Fibroblast of lung (primary cell): ENCODE measurements at regions not wholly inside any gene's neighbourhood (a gene's known extent, or its start where the extent isn't known, plus 50 kb on each side); places are given as distances from the start of the nearest gene placed in this dataset.

Source experiments
- DNase-seq, 2 donors: peaks; one replicate each; pipeline versions ENCODE4 v3.0.0 to v3.0.0-alpha.2; 2010; ENCODE audit warnings: low read depth in 2 of 2
- H2AFZ ChIP-seq: 2 replicates; pipeline ENCODE4 v1.5.1; 2012; ENCODE audit warnings: low read length, control low read depth, inconsistent platforms
- H3K27ac ChIP-seq: 2 replicates; pipeline ENCODE4 v1.5.1; 2011; ENCODE audit warnings: low read length, control low read depth; ENCODE audit not compliant: insufficient read depth
- H3K27me3 ChIP-seq: 2 replicates; pipeline ENCODE4 v1.5.1; 2011; ENCODE audit warnings: mild to moderate bottlenecking, low read length; ENCODE audit not compliant: control insufficient read depth, insufficient read depth
- H3K36me3 ChIP-seq: 2 replicates; pipeline ENCODE4 v1.5.1; 2011; ENCODE audit warnings: low read length; ENCODE audit not compliant: control insufficient read depth, insufficient read depth
- H3K4me1 ChIP-seq: 2 replicates; pipeline ENCODE4 v1.5.1; 2011; ENCODE audit warnings: low read length; ENCODE audit not compliant: control insufficient read depth, insufficient read depth; ENCODE audit errors: extremely low read depth
- H3K4me2 ChIP-seq: 2 replicates; pipeline ENCODE4 v1.5.1; 2011; ENCODE audit warnings: low read length, control low read depth; ENCODE audit not compliant: insufficient read depth; ENCODE audit errors: extremely low read depth
- H3K4me3 ChIP-seq, 4 experiments: fragments of 200-600 bp in 1 of 4; sonication (generic) in 1 of 4; replicated peaks in 1 of 4; 2 replicates each; pipeline ENCODE4 v1.5.1; 2011 to 2016; ENCODE audit warnings: low read length in 4 of 4, low read depth in 3 of 4, mild to moderate bottlenecking in 3 of 4, control low read depth in 2 of 4, inconsistent platforms in 1 of 4, mixed read lengths in 1 of 4; ENCODE audit not compliant: insufficient read depth in 1 of 4; ENCODE audit errors: control extremely low read depth in 1 of 4
- H3K79me2 ChIP-seq: 2 replicates; pipeline ENCODE4 v1.5.1; 2012; ENCODE audit warnings: mild to moderate bottlenecking, low read length, inconsistent platforms; ENCODE audit not compliant: control insufficient read depth, insufficient read depth
- H3K9ac ChIP-seq: 2 replicates; pipeline ENCODE4 v1.5.1; 2011; ENCODE audit warnings: mild to moderate bottlenecking, low read length, control low read depth; ENCODE audit not compliant: insufficient read depth
- H3K9me3 ChIP-seq: 2 replicates; pipeline ENCODE4 v1.5.1; 2012; ENCODE audit warnings: low read depth, low read length; ENCODE audit not compliant: control insufficient read depth, insufficient read depth
- H4K20me1 ChIP-seq: 2 replicates; pipeline ENCODE4 v1.5.1; 2011; ENCODE audit warnings: low read length; ENCODE audit not compliant: control insufficient read depth, insufficient read depth; ENCODE audit errors: extremely low read depth
- EZH2 ChIP-seq: IDR thresholded peaks from 2 replicates; pipeline ENCODE4 v1.5.1; 2012; ENCODE audit warnings: low read length, control low read depth, mild to moderate bottlenecking; ENCODE audit errors: missing control alignments
- TF ChIP-seq, protein P1 (sequence below), 2 donors: IDR thresholded peaks in 1 of 2; conservative IDR thresholded peaks in 1 of 2; 1 replicate in 1 of 2; 2 replicates in 1 of 2; pipeline ENCODE4 v1.5.1; 2011 to 2012; ENCODE audit warnings: low read length in 2 of 2, control low read depth in 1 of 2, inconsistent platforms in 1 of 2, low read depth in 1 of 2, mild to moderate bottlenecking in 1 of 2

DNA sequence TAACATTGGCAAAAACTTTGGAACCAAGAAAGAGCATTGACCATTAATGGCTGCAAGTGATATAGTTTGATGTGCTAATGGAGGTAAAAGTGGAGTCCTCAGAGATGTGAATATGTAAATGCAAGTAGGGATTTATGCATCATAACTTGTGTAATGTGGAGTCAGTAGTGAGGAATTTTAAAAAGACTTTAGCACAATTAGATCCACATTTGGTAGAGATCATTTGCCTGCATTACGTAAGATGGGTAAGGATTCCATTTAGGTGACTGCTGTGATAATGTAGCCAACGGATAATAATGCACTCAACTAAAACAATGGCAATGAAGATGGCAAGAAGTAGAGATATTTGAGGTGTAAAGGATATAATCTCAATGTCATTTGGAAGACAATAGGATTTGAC is 1128.4 kb downstream of the ADGRL3 start:
- H3K9me3 ChIP-seq: no peaks in the 10 kb centered on the region
- no peak overlapping the region for H3K9ac ChIP-seq
- H3K27ac ChIP-seq: no peak overlapping the region
- H3K4me3 ChIP-seq: no peak overlapping the region
- H3K4me2 ChIP-seq: no peak overlapping the region
- no peaks in the 10 kb centered on the region for H3K4me1 ChIP-seq
- no peak overlapping the region for H2AFZ ChIP-seq
- H3K36me3 ChIP-seq: no peaks in the 10 kb centered on the region
- TF ChIP-seq, protein P1, sequence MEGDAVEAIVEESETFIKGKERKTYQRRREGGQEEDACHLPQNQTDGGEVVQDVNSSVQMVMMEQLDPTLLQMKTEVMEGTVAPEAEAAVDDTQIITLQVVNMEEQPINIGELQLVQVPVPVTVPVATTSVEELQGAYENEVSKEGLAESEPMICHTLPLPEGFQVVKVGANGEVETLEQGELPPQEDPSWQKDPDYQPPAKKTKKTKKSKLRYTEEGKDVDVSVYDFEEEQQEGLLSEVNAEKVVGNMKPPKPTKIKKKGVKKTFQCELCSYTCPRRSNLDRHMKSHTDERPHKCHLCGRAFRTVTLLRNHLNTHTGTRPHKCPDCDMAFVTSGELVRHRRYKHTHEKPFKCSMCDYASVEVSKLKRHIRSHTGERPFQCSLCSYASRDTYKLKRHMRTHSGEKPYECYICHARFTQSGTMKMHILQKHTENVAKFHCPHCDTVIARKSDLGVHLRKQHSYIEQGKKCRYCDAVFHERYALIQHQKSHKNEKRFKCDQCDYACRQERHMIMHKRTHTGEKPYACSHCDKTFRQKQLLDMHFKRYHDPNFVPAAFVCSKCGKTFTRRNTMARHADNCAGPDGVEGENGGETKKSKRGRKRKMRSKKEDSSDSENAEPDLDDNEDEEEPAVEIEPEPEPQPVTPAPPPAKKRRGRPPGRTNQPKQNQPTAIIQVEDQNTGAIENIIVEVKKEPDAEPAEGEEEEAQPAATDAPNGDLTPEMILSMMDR (conservative IDR thresholded peaks at IDR 0.05 in 1 of 2, IDR thresholded peaks at IDR 0.05 in 1 of 2; ENCODE audit: low read depth in 1 of 2, low read length in 2 of 2): no peak
- no peak for TF ChIP-seq EZH2
- H3K27me3 ChIP-seq: no peaks in the 10 kb centered on the region
- DNase-seq: no peak
- no peaks in the 10 kb centered on the region for H3K79me2 ChIP-seq
- H4K20me1 ChIP-seq: no peaks in the 10 kb centered on the region

DNA sequence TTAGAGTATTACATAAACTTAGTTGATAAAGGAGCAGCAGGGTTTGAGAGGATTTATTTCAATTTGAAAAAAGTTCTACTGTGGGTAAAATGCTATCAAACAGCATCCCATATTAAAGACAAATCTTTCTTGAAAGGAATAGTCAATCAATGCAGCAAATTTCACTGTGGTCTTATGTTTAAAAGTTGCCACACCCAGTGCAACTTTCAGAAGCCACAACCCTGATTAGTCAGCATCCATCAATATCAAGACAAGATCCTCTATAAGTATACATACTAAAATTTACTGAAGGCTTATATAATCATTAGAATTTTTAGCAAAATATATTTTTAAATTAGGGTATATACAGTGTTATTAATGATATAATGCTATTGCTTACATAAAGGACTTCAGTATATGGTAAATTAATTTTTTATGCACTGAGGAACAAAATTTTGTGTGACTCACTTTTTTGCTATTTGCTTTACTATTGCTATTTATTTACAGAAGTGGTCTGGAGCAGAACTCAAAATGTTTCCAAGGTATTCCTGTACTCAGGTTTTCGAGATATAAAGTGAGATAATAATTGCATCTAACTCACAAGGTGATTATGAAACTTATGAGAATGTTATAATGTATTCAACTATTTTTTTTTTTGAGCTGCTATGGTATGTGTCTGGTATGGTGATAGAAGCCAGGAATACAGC is 1127.6 kb downstream of the ADGRL3 start:
- Histone ChIP-seq H3K4me3 (no peak overlapping the region), H3K79me2 (no peaks in the 10 kb centered on the region)
- no peak for TF ChIP-seq EZH2
- TF ChIP-seq, protein P1 (conservative IDR thresholded peaks at IDR 0.05 in 1 of 2, IDR thresholded peaks at IDR 0.05 in 1 of 2; ENCODE audit: low read depth in 1 of 2, low read length in 2 of 2): no peak

DNA sequence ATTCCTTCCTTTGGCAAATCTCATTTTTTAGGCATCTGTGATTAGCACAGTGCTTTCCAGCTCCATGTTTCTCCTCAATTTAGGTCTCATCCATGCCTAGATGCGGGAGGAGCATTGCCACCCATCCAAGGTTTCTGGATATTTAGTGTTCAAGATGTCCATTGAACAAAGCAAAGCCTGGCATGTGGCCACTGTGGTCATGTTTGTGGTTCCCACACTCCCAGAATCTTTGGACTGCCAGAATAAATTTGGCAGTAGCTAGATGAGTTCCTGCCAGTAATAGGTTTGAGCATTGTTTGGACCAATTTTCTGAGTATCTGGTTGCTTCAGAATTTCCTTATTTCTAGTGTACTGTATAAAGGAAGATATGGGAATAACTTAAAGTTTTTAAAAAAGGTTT is 1124.1 kb downstream of the ADGRL3 start:
- Histone ChIP-seq H2AFZ (no peak overlapping the region), H4K20me1 (no peaks in the 10 kb centered on the region), H3K4me3 (no peak overlapping the region), H3K36me3 (no peaks in the 10 kb centered on the region), H3K9ac (no peak overlapping the region), H3K79me2 (no peaks in the 10 kb centered on the region), H3K4me2 (no peak overlapping the region), H3K9me3 (no peaks in the 10 kb centered on the region), H3K4me1 (no peaks in the 10 kb centered on the region), H3K27me3 (no peaks in the 10 kb centered on the region), H3K27ac (no peak overlapping the region)
- TF ChIP-seq EZH2: no peak
- TF ChIP-seq, protein P1 (conservative IDR thresholded peaks at IDR 0.05 in 1 of 2, IDR thresholded peaks at IDR 0.05 in 1 of 2; ENCODE audit: low read depth in 1 of 2, low read length in 2 of 2): no peak
- DNase-seq: peak in 1 of 2 donors; percentile 4

More for the DNA sequence above, 1127.6 kb downstream of the ADGRL3 start:
- Histone ChIP-seq H3K9ac (no peak overlapping the region), H3K4me1 (no peaks in the 10 kb centered on the region), H3K4me2 (no peak overlapping the region), H3K27me3 (no peaks in the 10 kb centered on the region), H3K9me3 (no peaks in the 10 kb centered on the region), H3K27ac (no peak overlapping the region), H2AFZ (no peak overlapping the region), H4K20me1 (no peaks in the 10 kb centered on the region), H3K36me3 (no peaks in the 10 kb centered on the region)
- DNase-seq: no peak
